Astrocyte (in vitro differentiated cells and primary cell): ENCODE measurements at regions not wholly inside any gene's neighbourhood (a gene's known extent, or its start where the extent isn't known, plus 50 kb on each side); places are given as distances from the start of the nearest gene placed in this dataset.

Source experiments
- DNase-seq: peaks from one replicate; pipeline ENCODE4 v3.0.0-alpha.2; 2010; ENCODE audit warnings: low read depth
- FAIRE-seq: peaks from 2 replicates; lab custom pipeline; 2011; peaks lifted over from hg19 to GRCh38; lab: Jason Lieb, UNC
- H2AFZ ChIP-seq: 2 replicates; pipeline ENCODE4 v1.6.0; 2012; ENCODE audit warnings: low read depth, low read length, inconsistent platforms
- H3K27ac ChIP-seq: 2 replicates; pipeline ENCODE4 v1.5.1; 2011; ENCODE audit warnings: low read depth, low read length, inconsistent platforms
- H3K27me3 ChIP-seq: 2 replicates; pipeline ENCODE4 v1.6.0; 2011; ENCODE audit warnings: low read length, inconsistent platforms; ENCODE audit not compliant: insufficient read depth
- H3K36me3 ChIP-seq: 2 replicates; pipeline ENCODE4 v1.5.1; 2011; ENCODE audit warnings: low read length, inconsistent platforms; ENCODE audit not compliant: insufficient read depth
- H3K4me1 ChIP-seq: 2 replicates; pipeline ENCODE4 v1.5.1; 2011; ENCODE audit warnings: low read length, inconsistent platforms; ENCODE audit not compliant: insufficient read depth
- H3K4me2 ChIP-seq: 2 replicates; pipeline ENCODE4 v1.6.0; 2012; ENCODE audit warnings: low read length, inconsistent platforms
- H3K4me3 ChIP-seq: 2 replicates; pipeline ENCODE4 v1.5.1; 2011; ENCODE audit warnings: low read depth, mild to moderate bottlenecking, low read length, inconsistent platforms; ENCODE audit not compliant: insufficient read depth
- H3K79me2 ChIP-seq: 2 replicates; pipeline ENCODE4 v1.6.0; 2012; ENCODE audit warnings: mild to moderate bottlenecking, low read length, inconsistent platforms; ENCODE audit not compliant: insufficient read depth
- H3K9ac ChIP-seq: 2 replicates; pipeline ENCODE4 v1.6.0; 2012; ENCODE audit warnings: mild to moderate bottlenecking, low read length, inconsistent platforms
- H3K9me3 ChIP-seq: 2 replicates; pipeline ENCODE4 v1.5.1; 2012; ENCODE audit warnings: low read depth, mild to moderate bottlenecking, low read length, inconsistent platforms; ENCODE audit not compliant: insufficient read depth
- H4K20me1 ChIP-seq: 2 replicates; pipeline ENCODE4 v1.6.0; 2012; ENCODE audit warnings: low read length, inconsistent platforms; ENCODE audit not compliant: insufficient read depth
- H3K27ac Mint-ChIP-seq: one replicate; pipeline ENCODE4 v1.8.0; 2021; ENCODE audit warnings: mild to moderate bottlenecking, mixed read lengths; ENCODE audit not compliant: unreplicated experiment
- H3K27me3 Mint-ChIP-seq: one replicate; pipeline ENCODE4 v1.8.0; 2021; ENCODE audit warnings: low read depth, mixed read lengths; ENCODE audit not compliant: unreplicated experiment
- H3K36me3 Mint-ChIP-seq: one replicate; pipeline ENCODE4 v1.8.0; 2021; ENCODE audit warnings: low read depth, mixed read lengths; ENCODE audit not compliant: unreplicated experiment
- H3K4me1 Mint-ChIP-seq: one replicate; pipeline ENCODE4 v1.8.0; 2021; ENCODE audit warnings: low read depth, mixed read lengths; ENCODE audit not compliant: unreplicated experiment
- H3K4me3 Mint-ChIP-seq: one replicate; pipeline ENCODE4 v1.8.0; 2021; ENCODE audit warnings: mild to moderate bottlenecking, moderate library complexity, mixed read lengths; ENCODE audit not compliant: unreplicated experiment
- H3K9me3 Mint-ChIP-seq: one replicate; pipeline ENCODE4 v1.8.0; 2021; ENCODE audit warnings: mild to moderate bottlenecking, mixed read lengths; ENCODE audit not compliant: unreplicated experiment
- EZH2 ChIP-seq: IDR thresholded peaks from 2 replicates; pipeline ENCODE4 v1.6.1; 2012; ENCODE audit warnings: mild to moderate bottlenecking, low read length, inconsistent platforms; ENCODE audit not compliant: insufficient read depth
- TF ChIP-seq, protein P1 (sequence below): IDR thresholded peaks from 2 replicates; pipeline ENCODE4 v1.5.1; 2011; ENCODE audit warnings: low read depth, mild to moderate bottlenecking, inconsistent platforms, low read length, moderate library complexity; ENCODE audit not compliant: insufficient read depth

DNA sequence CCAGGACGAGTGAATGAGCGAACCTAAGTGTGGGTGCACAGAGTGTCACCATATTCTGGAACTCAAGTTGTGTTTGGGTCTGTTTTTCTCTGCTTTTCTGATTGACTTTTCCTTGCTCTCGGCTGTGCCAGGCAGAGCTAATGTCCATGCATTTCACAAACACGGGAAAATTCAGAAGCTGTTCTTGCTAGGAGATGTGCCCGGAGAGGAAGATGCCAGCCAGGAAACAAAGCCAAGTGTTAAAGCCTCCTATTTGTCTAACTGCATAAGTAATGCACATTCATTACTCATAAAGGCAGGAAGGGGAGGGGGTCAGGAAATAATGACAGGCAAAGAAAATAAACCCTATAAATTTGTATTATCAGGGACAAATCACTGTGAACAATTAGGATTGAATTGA lies 250.4 kb upstream of the SFSWAP start:
- no peaks in the 10 kb centered on the region for H3K36me3 Mint-ChIP-seq
- no peak overlapping the region for H3K9ac ChIP-seq
- no peak overlapping the region for H3K4me2 ChIP-seq
- H2AFZ ChIP-seq = no peak overlapping the region
- H3K4me1 ChIP-seq = no peaks in the 10 kb centered on the region
- no peak overlapping the region for H3K4me3 ChIP-seq
- FAIRE-seq (no peak), DNase-seq (no peak)
- no peak overlapping the region for H3K27ac ChIP-seq
- no peak for TF ChIP-seq EZH2
- TF ChIP-seq, protein P1, sequence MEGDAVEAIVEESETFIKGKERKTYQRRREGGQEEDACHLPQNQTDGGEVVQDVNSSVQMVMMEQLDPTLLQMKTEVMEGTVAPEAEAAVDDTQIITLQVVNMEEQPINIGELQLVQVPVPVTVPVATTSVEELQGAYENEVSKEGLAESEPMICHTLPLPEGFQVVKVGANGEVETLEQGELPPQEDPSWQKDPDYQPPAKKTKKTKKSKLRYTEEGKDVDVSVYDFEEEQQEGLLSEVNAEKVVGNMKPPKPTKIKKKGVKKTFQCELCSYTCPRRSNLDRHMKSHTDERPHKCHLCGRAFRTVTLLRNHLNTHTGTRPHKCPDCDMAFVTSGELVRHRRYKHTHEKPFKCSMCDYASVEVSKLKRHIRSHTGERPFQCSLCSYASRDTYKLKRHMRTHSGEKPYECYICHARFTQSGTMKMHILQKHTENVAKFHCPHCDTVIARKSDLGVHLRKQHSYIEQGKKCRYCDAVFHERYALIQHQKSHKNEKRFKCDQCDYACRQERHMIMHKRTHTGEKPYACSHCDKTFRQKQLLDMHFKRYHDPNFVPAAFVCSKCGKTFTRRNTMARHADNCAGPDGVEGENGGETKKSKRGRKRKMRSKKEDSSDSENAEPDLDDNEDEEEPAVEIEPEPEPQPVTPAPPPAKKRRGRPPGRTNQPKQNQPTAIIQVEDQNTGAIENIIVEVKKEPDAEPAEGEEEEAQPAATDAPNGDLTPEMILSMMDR = no peak
- H3K27me3 Mint-ChIP-seq = peaks cover 52% of the 10 kb centered on the region
- no peaks in the 10 kb centered on the region for H4K20me1 ChIP-seq
- H3K36me3 ChIP-seq = no peaks in the 10 kb centered on the region
- H3K9me3 ChIP-seq = no peaks in the 10 kb centered on the region
- peaks cover 3% of the 10 kb centered on the region for H3K27me3 ChIP-seq
- no peaks in the 10 kb centered on the region for H3K4me1 Mint-ChIP-seq
- no peaks in the 10 kb centered on the region for H3K79me2 ChIP-seq
- H3K27ac Mint-ChIP-seq = no peak overlapping the region
- no peaks in the 10 kb centered on the region for H3K9me3 Mint-ChIP-seq
- no peak overlapping the region for H3K4me3 Mint-ChIP-seq

DNA sequence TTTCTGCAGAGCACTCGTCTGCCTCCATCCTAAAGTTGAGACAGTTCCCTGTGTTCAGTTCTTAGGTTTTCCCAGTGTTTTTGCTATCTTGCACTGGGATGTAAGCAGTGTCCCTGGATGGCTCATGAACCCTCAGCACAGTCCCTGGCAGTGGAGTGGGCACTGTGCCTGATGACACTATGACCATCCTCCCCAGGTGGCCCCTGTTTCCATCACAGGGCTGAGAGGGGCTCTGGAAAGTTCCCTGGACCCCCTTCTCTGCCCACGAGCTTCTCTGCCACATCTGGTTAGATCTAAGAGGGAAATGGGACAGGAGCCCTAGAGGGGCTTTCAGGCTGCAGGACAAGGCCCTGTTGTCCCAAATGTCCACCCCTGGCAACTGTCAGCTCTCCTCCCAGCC lies 249.8 kb upstream of the SFSWAP start:
- H2AFZ ChIP-seq = no peak overlapping the region
- no peak for TF ChIP-seq EZH2
- TF ChIP-seq, protein P1 = no peak
- H3K27ac Mint-ChIP-seq = no peak overlapping the region
- DNase-seq = no peak
- no peak overlapping the region for H3K4me3 Mint-ChIP-seq
- H3K27me3 Mint-ChIP-seq = peaks cover 52% of the 10 kb centered on the region
- no peaks in the 10 kb centered on the region for H3K79me2 ChIP-seq
- no peaks in the 10 kb centered on the region for H3K36me3 ChIP-seq
- no peak overlapping the region for H3K27ac ChIP-seq
- no peaks in the 10 kb centered on the region for H3K9me3 ChIP-seq
- H3K27me3 ChIP-seq = peaks cover 3% of the 10 kb centered on the region
- H3K9me3 Mint-ChIP-seq = no peaks in the 10 kb centered on the region
- H4K20me1 ChIP-seq = no peaks in the 10 kb centered on the region
- H3K4me1 Mint-ChIP-seq = no peaks in the 10 kb centered on the region
- H3K9ac ChIP-seq = no peak overlapping the region
- no peak overlapping the region for H3K4me3 ChIP-seq
- no peaks in the 10 kb centered on the region for H3K36me3 Mint-ChIP-seq
- H3K4me1 ChIP-seq = no peaks in the 10 kb centered on the region
- FAIRE-seq = no peak
- no peak overlapping the region for H3K4me2 ChIP-seq

DNA sequence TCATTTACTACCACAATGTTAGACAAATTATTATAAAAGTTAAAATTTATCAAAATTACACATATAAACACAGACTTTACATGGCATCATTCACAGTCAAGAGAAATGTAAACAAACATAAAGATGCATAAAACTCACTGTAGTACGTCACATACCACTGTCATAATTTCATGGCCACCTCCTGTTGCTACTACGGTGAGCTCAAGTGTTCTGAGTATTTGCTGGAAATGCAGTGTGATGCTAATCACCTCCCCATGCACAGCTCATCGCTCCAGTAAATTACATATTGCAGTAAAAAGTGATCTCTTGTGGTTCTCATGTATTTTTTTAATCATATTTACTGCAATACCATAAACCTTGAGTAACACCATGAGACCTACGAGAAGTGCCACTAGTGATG lies 247.7 kb upstream of the SFSWAP start:
- Mint-ChIP-seq H3K4me1 (no peaks in the 10 kb centered on the region), H3K9me3 (no peaks in the 10 kb centered on the region), H3K27me3 (peaks cover 40% of the 10 kb centered on the region), H3K4me3 (no peak overlapping the region), H3K27ac (no peak overlapping the region), H3K36me3 (no peaks in the 10 kb centered on the region)
- no peak overlapping the region for H2AFZ ChIP-seq
- no peak for DNase-seq
- no peaks in the 10 kb centered on the region for H4K20me1 ChIP-seq
- FAIRE-seq = no peak
- H3K36me3 ChIP-seq = no peaks in the 10 kb centered on the region
- peaks cover 3% of the 10 kb centered on the region for H3K27me3 ChIP-seq
- no peak for TF ChIP-seq EZH2
- TF ChIP-seq, protein P1 = no peak
- H3K4me1 ChIP-seq = no peaks in the 10 kb centered on the region
- H3K9ac ChIP-seq = no peak overlapping the region
- no peaks in the 10 kb centered on the region for H3K79me2 ChIP-seq
- H3K9me3 ChIP-seq = no peaks in the 10 kb centered on the region
- H3K4me3 ChIP-seq = no peak overlapping the region
- no peak overlapping the region for H3K4me2 ChIP-seq
- no peak overlapping the region for H3K27ac ChIP-seq
